Islet precursor cell (in vitro differentiated cells): ENCODE measurements at regions not wholly inside any gene's neighbourhood (a gene's known extent, or its start where the extent isn't known, plus 50 kb on each side); places are given as distances from the start of the nearest gene placed in this dataset.

Experiments
- DNase-seq: peaks from one replicate; pipeline ENCODE4 v3.0.0-alpha.2; 2018

- DNase-seq, result no peak
Measured at GRCh38 chr6:106918115-106918514, 56.4 kb downstream of the CD24 start.

- no peak for DNase-seq
Measured at GRCh38 chr6:106916891-106917290, 57.6 kb downstream of the CD24 start.

- peak; percentile 83 for DNase-seq
Measured at GRCh38 chr6:106913676-106914280, 60.8 kb downstream of the CD24 start.

- peak; percentile 78 for DNase-seq
Measured at GRCh38 chr6:106913111-106913510, 61.4 kb downstream of the CD24 start.

GRCh38 chr6:106912091-106912490, 62.4 kb downstream of the CD24 start:
- no peak for DNase-seq

- DNase-seq, result no peak
Measured at GRCh38 chr6:106910999-106911949, 63.3 kb downstream of the CD24 start.

DNA sequence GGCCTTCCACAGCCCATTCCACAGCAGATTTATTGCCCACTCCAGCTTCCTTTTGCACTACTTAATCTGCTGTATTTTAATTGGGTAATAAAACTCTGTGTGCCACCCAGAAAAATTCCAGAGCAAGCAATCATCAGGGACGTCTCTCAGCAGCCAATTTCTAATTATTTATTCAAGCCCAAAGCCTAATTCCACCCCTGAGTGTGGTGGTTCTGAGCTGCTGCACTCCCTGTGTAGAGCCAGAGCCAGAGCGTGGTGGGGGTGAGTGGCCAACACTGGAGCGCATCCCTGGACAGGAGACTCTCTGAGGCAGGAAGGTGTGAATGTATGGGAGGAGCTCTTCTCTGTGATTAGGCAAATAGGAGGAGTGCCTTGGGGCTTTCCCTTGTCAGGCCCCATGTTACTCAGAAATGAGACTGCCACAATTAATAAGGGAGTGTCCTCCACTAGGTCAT, 66.1 kb downstream of the CD24 start:
- peak; percentile 54 for DNase-seq

GRCh38 chr6:106907754-106908153, 66.8 kb downstream of the CD24 start:
- no peak for DNase-seq

DNA sequence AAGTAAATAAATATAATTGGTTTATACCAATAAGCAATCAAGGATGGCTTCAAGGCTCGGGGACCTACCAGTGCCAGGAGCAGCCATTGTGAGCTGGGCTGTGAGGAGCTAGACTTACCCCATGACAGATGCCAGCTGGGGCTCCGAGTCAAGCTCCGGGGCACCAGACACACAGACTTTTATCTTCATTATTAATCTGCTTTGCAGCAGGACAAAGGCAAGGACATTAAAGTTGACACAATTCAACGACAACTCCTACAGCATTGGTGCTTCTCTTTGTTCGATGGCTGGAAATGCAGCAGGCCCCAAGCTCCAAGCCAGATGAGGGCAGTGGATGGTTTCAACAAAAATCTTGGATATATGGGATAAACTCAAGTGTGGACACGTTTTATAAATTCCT, 68.3 kb downstream of the CD24 start:
- DNase-seq, result no peak

GRCh38 chr6:106903299-106903698, 71.2 kb downstream of the CD24 start:
- DNase-seq, result no peak

GRCh38 chr6:106901062-106901461, 73.5 kb downstream of the CD24 start:
- no peak for DNase-seq

DNA sequence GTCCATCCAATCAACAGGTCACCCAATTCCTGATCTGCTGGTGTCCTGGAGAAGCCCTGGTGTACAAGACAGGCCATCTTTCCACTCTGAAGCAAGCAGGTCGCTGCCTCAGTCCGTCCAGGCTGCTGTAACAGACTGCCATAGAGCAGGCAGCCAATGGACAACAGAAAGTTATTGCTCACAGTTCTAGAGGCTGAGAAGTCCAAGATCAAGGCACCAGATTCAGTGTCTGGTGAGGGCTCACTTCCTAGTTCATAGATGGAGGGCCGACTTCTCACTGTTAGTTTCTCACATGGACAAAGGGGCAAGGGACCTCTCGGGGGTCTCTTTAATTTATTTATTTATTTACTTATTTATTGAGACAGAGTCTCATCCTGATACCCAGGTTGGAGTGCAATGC, 74.8 kb downstream of the CD24 start:
- no peak for DNase-seq

- no peak for DNase-seq
Measured at GRCh38 chr6:106897580-106897979, 76.9 kb downstream of the CD24 start.

- no peak for DNase-seq
Measured at GRCh38 chr6:106895703-106896040, 78.9 kb downstream of the CD24 start.

GRCh38 chr6:106894978-106895702, 79.4 kb downstream of the CD24 start:
- no peak for DNase-seq

- DNase-seq, result no peak
Measured at GRCh38 chr6:106892186-106892585, 82.3 kb downstream of the CD24 start.

- DNase-seq, result no peak
Measured at GRCh38 chr6:106890447-106890846, 84.1 kb downstream of the CD24 start.

DNA sequence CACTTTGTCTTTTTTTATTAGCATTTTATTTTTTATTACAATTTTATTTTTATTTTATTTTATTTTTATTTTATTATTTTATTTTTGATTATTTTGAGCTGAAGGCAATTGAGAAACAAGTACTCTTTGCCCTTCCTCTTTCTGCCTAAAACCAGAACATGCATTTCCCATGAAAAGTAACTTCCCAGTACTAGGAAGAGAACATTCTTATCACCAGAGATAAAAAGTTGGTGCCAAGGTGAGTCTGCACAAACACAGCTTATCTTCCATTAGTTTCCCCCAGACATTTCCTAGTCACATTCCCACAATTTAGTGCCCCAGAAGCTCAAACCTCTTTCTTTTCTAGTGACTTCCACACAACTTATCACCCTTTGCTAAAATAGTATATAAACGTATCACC, 84.8 kb downstream of the CD24 start:
- DNase-seq, result no peak

GRCh38 chr6:106886922-106887797, 87.4 kb downstream of the CD24 start:
- DNase-seq, result no peak

DNA sequence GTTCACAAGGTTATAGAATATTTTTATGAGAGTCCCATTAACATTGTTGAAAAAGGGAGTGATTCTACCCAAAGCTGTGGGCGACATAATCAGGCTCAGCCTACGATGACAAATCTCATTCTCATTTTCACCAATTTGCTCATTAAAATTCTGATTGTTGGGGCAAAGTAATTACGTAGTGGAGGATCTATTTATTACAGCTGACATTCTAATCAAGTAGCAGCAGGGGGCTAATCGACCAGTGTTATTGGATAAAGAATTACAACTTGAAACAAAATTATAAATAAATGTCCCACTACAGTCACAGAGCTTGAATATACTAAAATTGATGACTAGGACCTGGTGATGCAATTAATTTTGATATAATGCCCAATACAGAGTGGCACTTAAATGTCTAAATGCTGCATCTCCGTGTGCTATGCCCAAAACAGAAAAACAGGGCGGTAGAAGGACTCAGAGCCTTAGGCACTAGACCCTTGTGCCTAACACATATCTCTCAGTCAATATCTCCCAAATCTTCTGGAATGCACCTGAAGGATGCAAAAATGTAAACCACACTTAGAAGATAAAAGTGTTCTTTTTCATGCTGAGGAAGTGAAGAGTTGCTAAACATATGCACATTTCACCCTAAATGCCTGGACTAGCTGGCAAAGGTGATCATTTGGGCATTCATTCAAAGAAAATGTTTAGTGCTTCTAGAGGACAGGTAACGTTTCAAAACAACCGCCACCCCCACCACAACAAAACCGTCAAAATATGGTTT, 88.3 kb downstream of the CD24 start:
- no peak for DNase-seq

DNA sequence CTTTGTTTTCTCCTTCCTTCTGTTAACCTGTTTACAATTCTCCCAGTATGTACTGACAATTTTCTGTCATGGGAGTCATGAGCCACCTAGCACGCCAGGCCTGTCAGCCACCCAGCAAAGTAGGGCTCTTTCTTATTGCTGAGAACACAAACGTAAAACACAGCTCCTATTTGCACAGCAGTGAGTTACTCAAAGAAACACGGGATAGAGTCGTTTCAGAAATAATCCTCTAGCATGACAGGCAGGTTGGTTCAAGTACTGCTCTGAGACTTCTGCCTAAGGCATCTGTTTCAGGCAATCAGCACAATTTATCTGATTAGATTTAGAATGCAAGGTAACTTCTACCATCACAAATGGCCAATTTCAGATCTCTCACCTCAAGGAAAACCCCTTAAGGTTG, 88.8 kb downstream of the CD24 start:
- DNase-seq, result no peak

DNA sequence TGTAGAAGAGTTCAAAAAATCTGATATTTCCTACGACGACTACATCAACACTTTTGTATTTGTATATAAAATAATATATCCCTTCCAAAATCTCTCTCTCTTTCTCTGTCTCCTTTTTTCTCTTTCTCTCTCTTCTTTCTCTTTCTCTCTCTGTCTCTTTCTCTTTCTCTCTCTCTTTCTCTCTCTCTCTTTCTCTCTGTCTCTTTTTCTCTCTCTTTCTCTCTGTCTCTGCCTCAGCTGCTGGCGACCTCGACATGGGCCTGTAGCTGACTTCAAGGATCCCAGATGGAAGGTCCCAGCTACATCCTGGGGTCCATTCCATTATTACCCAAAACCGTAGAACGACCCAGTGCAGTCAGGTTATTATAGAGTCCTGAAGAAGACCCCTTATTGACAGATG, 90.0 kb downstream of the CD24 start:
- DNase-seq, result no peak
